CD8-positive, alpha-beta memory T cell (primary cell): ENCODE measurements at regions not wholly inside any gene's neighbourhood (a gene's known extent, or its start where the extent isn't known, plus 50 kb on each side); places are given as distances from the start of the nearest gene placed in this dataset.
"Not testable (repeated sequence)": the region's sequence is repeated elsewhere in the genome, so short reads cannot be mapped to it uniquely, and the experiment has no call there.

Experiments
- CTCF ChIA-PET: fragments of 350-600 bp; sonication (Branson Sonifier 250); formaldehyde crosslinking; loops from one replicate; lab custom pipeline; 2021; ENCODE audit warnings: antibody characterized with exemption; lab: Charles Lee
- POLR2A ChIA-PET: fragments of 350-600 bp; sonication (Branson Sonifier 250); formaldehyde crosslinking; loops from one replicate; lab custom pipeline; 2021; ENCODE audit warnings: antibody characterized with exemption; lab: Charles Lee
- DNase-seq, 5 donors: peaks; one replicate each; pipeline versions ENCODE4 v3.0.0 to v3.0.0-alpha.2; 2020 to 2022; ENCODE audit warnings: mixed read lengths in 1 of 5
- H3K27ac ChIP-seq: one replicate; pipeline ENCODE4 v1.7.0; 2013; ENCODE audit warnings: low read depth, mild to moderate bottlenecking, low read length, moderate library complexity
- H3K27me3 ChIP-seq: 2 replicates; pipeline ENCODE4 v1.7.0; 2013; ENCODE audit warnings: low read length, mild to moderate bottlenecking; ENCODE audit not compliant: insufficient read depth, poor library complexity, severe bottlenecking
- H3K36me3 ChIP-seq: 2 replicates; pipeline ENCODE4 v1.7.0; 2013; ENCODE audit warnings: mild to moderate bottlenecking, low read length, moderate library complexity; ENCODE audit not compliant: insufficient read depth
- H3K4me1 ChIP-seq: 2 replicates; pipeline ENCODE4 v1.7.0; 2013; ENCODE audit warnings: mild to moderate bottlenecking, low read length, moderate library complexity; ENCODE audit not compliant: insufficient read depth
- H3K4me3 ChIP-seq: 2 replicates; pipeline ENCODE4 v1.7.0; 2013; ENCODE audit warnings: mild to moderate bottlenecking, low read length
- H3K9me3 ChIP-seq: 2 replicates; pipeline ENCODE4 v1.7.0; 2013; ENCODE audit warnings: mild to moderate bottlenecking, low read length
- H3K27ac Mint-ChIP-seq, 8 donors: one replicate each; pipeline ENCODE4 v1.8.0; 2020 to 2021; ENCODE audit warnings: mixed read lengths in 8 of 8, mild to moderate bottlenecking in 6 of 8, inconsistent platforms in 3 of 8, moderate library complexity in 3 of 8
- H3K27me3 Mint-ChIP-seq, 2 donors: one replicate each; pipeline ENCODE4 v1.8.0; 2020 to 2021; ENCODE audit warnings: mixed read lengths in 2 of 2, mild to moderate bottlenecking in 1 of 2, moderate library complexity in 1 of 2
- H3K36me3 Mint-ChIP-seq, 3 donors: one replicate each; pipeline ENCODE4 v1.8.0; 2020 to 2021; ENCODE audit warnings: mixed read lengths in 3 of 3, inconsistent platforms in 1 of 3, mild to moderate bottlenecking in 1 of 3
- H3K4me1 Mint-ChIP-seq, 3 donors: one replicate each; pipeline ENCODE4 v1.8.0; 2020 to 2021; ENCODE audit warnings: mixed read lengths in 3 of 3, inconsistent platforms in 1 of 3, mild to moderate bottlenecking in 1 of 3
- H3K4me3 Mint-ChIP-seq, 7 donors: one replicate each; pipeline ENCODE4 v1.8.0; 2020 to 2021; ENCODE audit warnings: mixed read lengths in 7 of 7, mild to moderate bottlenecking in 6 of 7, moderate library complexity in 4 of 7, inconsistent platforms in 2 of 7
- H3K9me3 Mint-ChIP-seq, 5 donors: one replicate each; pipeline ENCODE4 v1.8.0; 2020 to 2022; ENCODE audit warnings: mixed read lengths in 5 of 5, mild to moderate bottlenecking in 3 of 5, moderate library complexity in 2 of 5, inconsistent platforms in 1 of 5

DNA sequence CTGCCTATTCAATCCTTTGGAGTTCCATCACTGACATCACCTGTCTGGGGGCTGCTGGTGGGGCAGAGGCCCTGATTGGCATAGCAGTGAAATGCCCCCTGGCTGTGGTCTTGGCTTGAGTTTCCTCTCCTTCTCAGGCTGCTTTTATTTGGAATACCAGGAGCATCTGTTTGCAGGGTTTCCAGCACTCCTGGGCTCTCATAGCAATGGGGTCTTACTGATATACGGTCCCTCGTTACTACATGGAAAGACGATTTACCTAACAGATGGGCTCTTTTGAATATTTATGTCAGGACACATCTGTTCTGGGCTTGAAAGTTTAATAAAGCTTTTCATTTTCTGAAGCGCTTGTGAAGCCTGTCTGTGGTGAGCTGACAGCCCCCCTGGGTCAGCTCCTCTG is 230.3 kb downstream of the SLC4A3 start:
- H3K4me1 Mint-ChIP-seq: no peaks in the 10 kb centered on the region
- Histone ChIP-seq H3K9me3 (no peaks in the 10 kb centered on the region), H3K36me3 (no peaks in the 10 kb centered on the region), H3K27me3 (no peaks in the 10 kb centered on the region), H3K27ac (no peak overlapping the region), H3K4me1 (no peaks in the 10 kb centered on the region), H3K4me3 (no peak overlapping the region)
- no peak overlapping the region for H3K4me3 Mint-ChIP-seq
- DNase-seq: no peak
- ChIA-PET CTCF (no interaction called here), POLR2A (no interaction called here)
- H3K9me3 Mint-ChIP-seq: peaks cover 0 to 8% (median 0%) of the 10 kb centered on the region in 5 donors
- no peaks in the 10 kb centered on the region for H3K27me3 Mint-ChIP-seq
- no peaks in the 10 kb centered on the region for H3K36me3 Mint-ChIP-seq
- no peak overlapping the region for H3K27ac Mint-ChIP-seq

DNA sequence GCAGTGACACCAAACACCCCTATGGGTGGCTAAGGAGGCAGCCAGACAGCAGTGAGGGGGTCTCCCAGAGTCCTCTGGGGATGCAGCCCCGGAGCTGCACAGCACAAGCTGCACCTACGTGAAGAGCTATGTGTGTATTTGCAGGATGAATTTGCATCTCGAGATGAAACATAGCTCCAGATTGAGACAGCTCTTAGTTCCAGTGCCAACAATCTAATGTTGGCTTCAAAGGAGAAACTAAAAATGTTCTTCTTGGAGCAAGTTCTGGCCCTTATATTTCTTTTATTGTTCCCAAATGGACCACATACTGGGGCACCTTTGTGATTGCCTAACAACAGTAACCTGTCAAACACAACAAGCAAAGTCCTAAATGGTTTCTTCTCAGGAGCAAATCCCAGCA is 233.9 kb downstream of the SLC4A3 start:
- H3K27me3 Mint-ChIP-seq: no peaks in the 10 kb centered on the region
- H3K4me1 Mint-ChIP-seq: no peaks in the 10 kb centered on the region
- H3K36me3 ChIP-seq: no peaks in the 10 kb centered on the region
- H3K9me3 Mint-ChIP-seq: peaks cover 0 to 4% (median 0%) of the 10 kb centered on the region in 5 donors
- ChIA-PET POLR2A (no interaction called here), CTCF (no interaction called here)
- H3K36me3 Mint-ChIP-seq: no peaks in the 10 kb centered on the region
- H3K27ac ChIP-seq: no peak overlapping the region
- no peak overlapping the region for H3K27ac Mint-ChIP-seq
- no peaks in the 10 kb centered on the region for H3K4me1 ChIP-seq
- no peak overlapping the region for H3K4me3 Mint-ChIP-seq
- no peaks in the 10 kb centered on the region for H3K9me3 ChIP-seq
- no peaks in the 10 kb centered on the region for H3K27me3 ChIP-seq
- DNase-seq: no peak
- no peak overlapping the region for H3K4me3 ChIP-seq

DNA sequence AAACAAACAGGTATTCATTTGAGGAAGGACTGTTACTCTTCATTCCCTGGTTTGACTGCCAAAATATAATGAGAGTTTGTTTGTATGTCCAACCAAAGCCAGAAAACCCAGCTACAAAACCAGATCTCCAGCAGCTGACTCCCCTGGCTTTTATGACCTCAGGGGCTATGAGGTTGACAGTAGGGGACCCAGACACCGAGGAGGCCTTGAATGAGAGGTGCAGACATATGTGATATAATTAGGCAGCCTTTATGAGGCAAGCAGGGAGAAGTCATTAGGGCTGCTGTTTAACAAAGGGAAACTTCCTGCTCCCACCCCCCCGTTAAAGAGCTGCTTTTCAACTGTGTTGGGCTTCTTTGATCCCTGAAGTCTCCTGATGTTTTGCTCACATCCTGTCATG is 236.7 kb downstream of the SLC4A3 start:
- Mint-ChIP-seq H3K9me3 (no peaks in the 10 kb centered on the region), H3K36me3 (no peaks in the 10 kb centered on the region), H3K27ac (no peak overlapping the region), H3K4me1 (no peaks in the 10 kb centered on the region), H3K27me3 (no peaks in the 10 kb centered on the region), H3K4me3 (no peak overlapping the region)
- Histone ChIP-seq H3K4me1 (no peaks in the 10 kb centered on the region), H3K36me3 (no peaks in the 10 kb centered on the region), H3K4me3 (no peak overlapping the region), H3K27ac (no peak overlapping the region), H3K27me3 (no peaks in the 10 kb centered on the region), H3K9me3 (no peaks in the 10 kb centered on the region)
- DNase-seq: no peak
- POLR2A ChIA-PET: no interaction called here
- CTCF ChIA-PET: no interaction called here

- Histone ChIP-seq H3K4me1 (no peaks in the 10 kb centered on the region), H3K9me3 (no peaks in the 10 kb centered on the region), H3K4me3 (no peak overlapping the region), H3K27me3 (no peaks in the 10 kb centered on the region), H3K27ac (no peak overlapping the region), H3K36me3 (no peaks in the 10 kb centered on the region)
- ChIA-PET POLR2A (no interaction called here), CTCF (no interaction called here)
- no peaks in the 10 kb centered on the region for H3K36me3 Mint-ChIP-seq
- DNase-seq: no peak
- H3K27ac Mint-ChIP-seq: no peak overlapping the region
- no peak overlapping the region for H3K4me3 Mint-ChIP-seq
- peaks cover 0 to 2% of the 10 kb centered on the region in 2 donors for H3K27me3 Mint-ChIP-seq
- H3K4me1 Mint-ChIP-seq: no peaks in the 10 kb centered on the region
- no peaks in the 10 kb centered on the region for H3K9me3 Mint-ChIP-seq
These were observed 241.2 kb downstream of the SLC4A3 start for GRCh38 chr2:219868635-219869034.

DNA sequence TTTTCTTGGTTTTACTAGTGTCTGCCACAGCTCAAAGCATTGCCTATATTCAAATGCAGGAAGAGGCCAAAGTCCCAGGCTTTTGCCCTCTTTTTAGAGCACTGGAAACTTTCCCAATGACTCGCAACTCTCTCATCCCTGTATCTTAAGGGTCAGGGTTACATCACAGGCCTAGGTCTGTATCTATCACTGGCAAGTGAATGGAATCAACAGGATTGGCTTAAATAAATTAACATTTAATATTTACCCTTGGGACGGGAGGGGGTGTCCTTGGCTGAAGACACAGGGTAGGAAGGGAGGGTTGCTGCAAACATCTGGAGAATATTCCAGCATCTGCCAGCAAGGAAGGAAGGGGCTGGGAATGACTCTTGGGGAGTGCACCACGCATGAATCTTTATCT is 242.6 kb downstream of the SLC4A3 start:
- Mint-ChIP-seq H3K27ac (no peak overlapping the region), H3K9me3 (no peaks in the 10 kb centered on the region)
- CTCF ChIA-PET: no interaction called here

GRCh38 chr2:219871351-219871750 is 243.9 kb downstream of the SLC4A3 start:
- H3K27ac Mint-ChIP-seq: no peak overlapping the region
- DNase-seq: no peak
- H3K4me3 ChIP-seq: no peak overlapping the region
- H3K36me3 Mint-ChIP-seq: no peaks in the 10 kb centered on the region
- no peak overlapping the region for H3K27ac ChIP-seq
- H3K4me1 Mint-ChIP-seq: no peaks in the 10 kb centered on the region
- peaks cover 0 to 2% of the 10 kb centered on the region in 2 donors for H3K27me3 Mint-ChIP-seq
- CTCF ChIA-PET: no interaction called here
- H3K9me3 ChIP-seq: no peaks in the 10 kb centered on the region
- H3K4me1 ChIP-seq: no peaks in the 10 kb centered on the region
- no peaks in the 10 kb centered on the region for H3K36me3 ChIP-seq
- POLR2A ChIA-PET: no interaction called here
- no peak overlapping the region for H3K4me3 Mint-ChIP-seq
- no peaks in the 10 kb centered on the region for H3K9me3 Mint-ChIP-seq
- no peaks in the 10 kb centered on the region for H3K27me3 ChIP-seq

More for the DNA sequence above, 242.6 kb downstream of the SLC4A3 start:
- no peak overlapping the region for H3K4me3 Mint-ChIP-seq
- POLR2A ChIA-PET: no interaction called here
- no peaks in the 10 kb centered on the region for H3K36me3 Mint-ChIP-seq
- H3K27ac ChIP-seq: no peak overlapping the region
- H3K4me1 Mint-ChIP-seq: no peaks in the 10 kb centered on the region
- no peaks in the 10 kb centered on the region for H3K27me3 ChIP-seq
- DNase-seq: no peak
- H3K36me3 ChIP-seq: no peaks in the 10 kb centered on the region
- H3K4me1 ChIP-seq: no peaks in the 10 kb centered on the region
- peaks cover 0 to 2% of the 10 kb centered on the region in 2 donors for H3K27me3 Mint-ChIP-seq
- no peaks in the 10 kb centered on the region for H3K9me3 ChIP-seq
- H3K4me3 ChIP-seq: no peak overlapping the region

DNA sequence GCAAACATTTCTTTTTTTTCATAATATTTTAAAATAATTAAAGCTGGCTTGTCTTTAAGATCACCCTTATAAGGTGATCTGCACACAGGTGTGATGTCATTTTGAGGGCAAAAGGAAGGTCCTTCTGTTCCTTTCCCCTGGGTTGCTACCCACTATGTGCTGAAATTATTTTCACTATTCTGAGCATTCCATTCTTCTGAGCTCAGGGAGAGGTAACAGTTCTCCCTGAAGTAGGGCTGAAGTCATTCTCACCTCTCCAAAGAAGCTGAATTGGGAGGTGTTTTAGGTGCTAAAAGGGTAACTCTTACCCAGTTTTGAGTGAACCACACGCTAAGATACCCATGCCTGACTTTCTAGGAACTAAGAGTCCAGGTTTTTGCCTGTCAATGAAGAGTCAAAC is 247.6 kb downstream of the SLC4A3 start:
- no peaks in the 10 kb centered on the region for H3K4me1 ChIP-seq
- H3K4me3 Mint-ChIP-seq: no peak overlapping the region
- H3K36me3 Mint-ChIP-seq: no peaks in the 10 kb centered on the region
- H3K9me3 ChIP-seq: no peaks in the 10 kb centered on the region
- ChIA-PET POLR2A (no interaction called here), CTCF (no interaction called here)
- no peaks in the 10 kb centered on the region for H3K27me3 ChIP-seq
- H3K36me3 ChIP-seq: no peaks in the 10 kb centered on the region
- H3K4me3 ChIP-seq: no peak overlapping the region
- DNase-seq: no peak
- no peaks in the 10 kb centered on the region for H3K4me1 Mint-ChIP-seq
- H3K27ac ChIP-seq: no peak overlapping the region
- H3K27me3 Mint-ChIP-seq: peaks cover 0 to 1% of the 10 kb centered on the region in 2 donors
- H3K9me3 Mint-ChIP-seq: peaks cover 0 to 2% (median 0%) of the 10 kb centered on the region in 5 donors
- no peak overlapping the region for H3K27ac Mint-ChIP-seq

DNA sequence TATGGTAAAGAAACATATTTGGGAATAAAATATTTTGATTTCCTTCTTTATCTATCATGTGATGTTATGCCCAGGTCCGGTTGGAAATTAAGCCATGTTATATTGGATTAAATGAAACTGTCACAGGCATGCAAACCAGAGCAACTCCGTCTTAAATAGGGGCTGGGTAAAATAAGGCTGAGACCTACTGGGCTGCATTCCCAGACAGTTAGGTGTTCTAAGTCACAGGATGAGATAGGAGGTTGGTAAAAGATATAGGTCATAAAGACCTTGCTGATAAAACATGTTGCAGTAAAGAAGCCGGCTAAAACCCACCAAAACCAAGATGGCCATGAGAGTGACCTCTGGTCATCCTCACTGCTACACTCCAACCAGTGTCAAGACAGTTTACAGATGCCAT is 248.6 kb downstream of the SLC4A3 start:
- H3K9me3 Mint-ChIP-seq, H3K27ac ChIP-seq, H3K4me3 Mint-ChIP-seq, H3K9me3 ChIP-seq, H3K27me3 ChIP-seq, H3K27ac Mint-ChIP-seq, H3K36me3 Mint-ChIP-seq, H3K27me3 Mint-ChIP-seq, H3K36me3 ChIP-seq, CTCF ChIA-PET, POLR2A ChIA-PET, H3K4me1 ChIP-seq, DNase-seq, H3K4me3 ChIP-seq, H3K4me1 Mint-ChIP-seq: not testable (repeated sequence)

DNA sequence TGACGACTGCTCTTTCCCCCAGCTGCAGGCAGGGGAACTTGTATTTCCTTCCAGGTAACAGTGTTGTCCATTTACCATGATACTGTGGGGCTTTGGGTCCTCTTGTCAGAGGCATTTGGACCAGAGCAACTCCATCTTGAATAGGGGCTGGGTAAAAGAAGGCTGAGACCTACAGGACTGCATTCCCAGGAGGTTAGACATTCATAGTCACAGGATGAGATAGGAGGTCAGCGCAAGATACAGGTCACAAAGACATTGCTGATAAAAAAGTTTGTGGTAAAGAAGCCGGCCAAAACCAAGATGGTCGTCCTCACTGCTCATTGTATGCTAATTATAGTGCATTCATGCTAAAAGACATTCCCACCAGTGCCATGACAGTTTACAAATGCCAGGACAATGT is 249.5 kb downstream of the SLC4A3 start:
- Mint-ChIP-seq H3K4me1 (no peaks in the 10 kb centered on the region), H3K9me3 (peaks cover 0 to 2% (median 0%) of the 10 kb centered on the region in 5 donors), H3K36me3 (no peaks in the 10 kb centered on the region), H3K4me3 (no peak overlapping the region), H3K27ac (no peak overlapping the region), H3K27me3 (peaks cover 0 to 1% of the 10 kb centered on the region in 2 donors)
- Histone ChIP-seq H3K27ac (no peak overlapping the region), H3K9me3 (no peaks in the 10 kb centered on the region), H3K27me3 (no peaks in the 10 kb centered on the region), H3K36me3 (no peaks in the 10 kb centered on the region), H3K4me3 (no peak overlapping the region), H3K4me1 (no peaks in the 10 kb centered on the region)
- ChIA-PET POLR2A (no interaction called here), CTCF (no interaction called here)
- no peak for DNase-seq
